Glutamatergic neuron (in vitro differentiated cells): ENCODE measurements at regions not wholly inside any gene's neighbourhood (a gene's known extent, or its start where the extent isn't known, plus 50 kb on each side); places are given as distances from the start of the nearest gene placed in this dataset.

Experiments
- DNase-seq: peaks from one replicate; pipeline ENCODE4 v3.0.0; 2022
- H3K27ac Mint-ChIP-seq: one replicate; pipeline ENCODE4 v1.8.0; 2020; ENCODE audit warnings: mild to moderate bottlenecking, mixed read lengths, inconsistent platforms; ENCODE audit not compliant: unreplicated experiment
- H3K27me3 Mint-ChIP-seq: one replicate; pipeline ENCODE4 v1.8.0; 2020; ENCODE audit warnings: mild to moderate bottlenecking, moderate library complexity, mixed read lengths, inconsistent platforms; ENCODE audit not compliant: unreplicated experiment
- H3K36me3 Mint-ChIP-seq: one replicate; pipeline ENCODE4 v1.8.0; 2020; ENCODE audit warnings: mild to moderate bottlenecking, mixed read lengths, inconsistent platforms; ENCODE audit not compliant: unreplicated experiment
- H3K4me1 Mint-ChIP-seq: one replicate; pipeline ENCODE4 v1.8.0; 2020; ENCODE audit warnings: mild to moderate bottlenecking, low read depth, mixed read lengths, inconsistent platforms; ENCODE audit not compliant: unreplicated experiment
- H3K4me3 Mint-ChIP-seq: one replicate; pipeline ENCODE4 v1.8.0; 2020; ENCODE audit warnings: mild to moderate bottlenecking, mixed read lengths, inconsistent platforms; ENCODE audit not compliant: unreplicated experiment
- H3K9me3 Mint-ChIP-seq: one replicate; pipeline ENCODE4 v1.8.0; 2020; ENCODE audit warnings: mild to moderate bottlenecking, moderate library complexity, mixed read lengths, inconsistent platforms; ENCODE audit not compliant: unreplicated experiment
- TF ChIP-seq, protein P1 (sequence below): fragments of 200-600 bp; sonication (generic); IDR thresholded peaks from one replicate; pipeline ENCODE4 v1.5.0; 2021; ENCODE audit not compliant: partially characterized antibody, unreplicated experiment

GRCh38 chr2:173419506-173419905 lies 64.8 kb downstream of the CDCA7 start:
- no peak overlapping the region for H3K27ac Mint-ChIP-seq
- TF ChIP-seq, protein P1, sequence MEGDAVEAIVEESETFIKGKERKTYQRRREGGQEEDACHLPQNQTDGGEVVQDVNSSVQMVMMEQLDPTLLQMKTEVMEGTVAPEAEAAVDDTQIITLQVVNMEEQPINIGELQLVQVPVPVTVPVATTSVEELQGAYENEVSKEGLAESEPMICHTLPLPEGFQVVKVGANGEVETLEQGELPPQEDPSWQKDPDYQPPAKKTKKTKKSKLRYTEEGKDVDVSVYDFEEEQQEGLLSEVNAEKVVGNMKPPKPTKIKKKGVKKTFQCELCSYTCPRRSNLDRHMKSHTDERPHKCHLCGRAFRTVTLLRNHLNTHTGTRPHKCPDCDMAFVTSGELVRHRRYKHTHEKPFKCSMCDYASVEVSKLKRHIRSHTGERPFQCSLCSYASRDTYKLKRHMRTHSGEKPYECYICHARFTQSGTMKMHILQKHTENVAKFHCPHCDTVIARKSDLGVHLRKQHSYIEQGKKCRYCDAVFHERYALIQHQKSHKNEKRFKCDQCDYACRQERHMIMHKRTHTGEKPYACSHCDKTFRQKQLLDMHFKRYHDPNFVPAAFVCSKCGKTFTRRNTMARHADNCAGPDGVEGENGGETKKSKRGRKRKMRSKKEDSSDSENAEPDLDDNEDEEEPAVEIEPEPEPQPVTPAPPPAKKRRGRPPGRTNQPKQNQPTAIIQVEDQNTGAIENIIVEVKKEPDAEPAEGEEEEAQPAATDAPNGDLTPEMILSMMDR: no peak
- peaks cover 4% of the 10 kb centered on the region for H3K36me3 Mint-ChIP-seq

DNA sequence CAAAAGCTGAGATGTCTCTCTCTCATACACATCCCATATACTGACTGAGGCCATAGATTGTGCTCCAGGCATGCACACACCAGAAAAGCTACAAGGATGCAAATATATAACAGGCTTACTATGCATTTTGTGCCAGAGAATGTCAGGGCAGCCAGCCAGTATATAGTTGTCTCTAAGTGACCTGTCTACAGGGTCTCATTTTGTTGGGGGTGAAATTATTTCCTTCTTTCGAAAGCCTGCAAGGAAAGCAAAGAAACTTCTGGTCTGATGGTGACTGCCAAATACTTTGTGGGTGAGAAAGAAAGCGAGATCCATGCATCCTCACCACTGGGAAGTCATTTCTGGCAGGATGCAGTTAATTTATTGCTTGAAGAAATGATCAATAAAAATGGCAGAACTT lies 70.2 kb downstream of the CDCA7 start:
- DNase-seq: no peak
- H3K27me3 Mint-ChIP-seq: peaks cover 4% of the 10 kb centered on the region
- H3K36me3 Mint-ChIP-seq: peaks cover 4% of the 10 kb centered on the region
- H3K9me3 Mint-ChIP-seq: no peaks in the 10 kb centered on the region
- H3K27ac Mint-ChIP-seq: no peak overlapping the region
- H3K4me1 Mint-ChIP-seq: peaks cover 5% of the 10 kb centered on the region
- TF ChIP-seq, protein P1: no peak
- no peak overlapping the region for H3K4me3 Mint-ChIP-seq

More at GRCh38 chr2:173419506-173419905, 64.8 kb downstream of the CDCA7 start:
- Mint-ChIP-seq H3K27me3 (peaks cover 4% of the 10 kb centered on the region), H3K4me1 (peaks cover 23% of the 10 kb centered on the region), H3K9me3 (no peaks in the 10 kb centered on the region), H3K4me3 (no peak overlapping the region)
- no peak for DNase-seq

GRCh38 chr2:173427887-173428668 lies 73.4 kb downstream of the CDCA7 start:
- Mint-ChIP-seq H3K9me3 (peaks cover 2% of the 10 kb centered on the region), H3K4me3 (no peak overlapping the region)

GRCh38 chr2:173431191-173431590 lies 76.5 kb downstream of the CDCA7 start:
- H3K27ac Mint-ChIP-seq: no peak overlapping the region
- no peaks in the 10 kb centered on the region for H3K27me3 Mint-ChIP-seq
- no peak for DNase-seq
- peaks cover 25% of the 10 kb centered on the region for H3K4me1 Mint-ChIP-seq
- TF ChIP-seq, protein P1: no peak
- no peak overlapping the region for H3K4me3 Mint-ChIP-seq
- no peaks in the 10 kb centered on the region for H3K36me3 Mint-ChIP-seq
- peaks cover 10% of the 10 kb centered on the region for H3K9me3 Mint-ChIP-seq

More at GRCh38 chr2:173427887-173428668, 73.4 kb downstream of the CDCA7 start:
- Mint-ChIP-seq H3K27ac (no peak overlapping the region), H3K27me3 (peaks cover 2% of the 10 kb centered on the region), H3K36me3 (no peaks in the 10 kb centered on the region), H3K4me1 (no peaks in the 10 kb centered on the region)
- TF ChIP-seq, protein P1: no peak
- no peak for DNase-seq

GRCh38 chr2:173432049-173432754 lies 77.5 kb downstream of the CDCA7 start:
- DNase-seq: no peak
- Mint-ChIP-seq H3K36me3 (no peaks in the 10 kb centered on the region), H3K27me3 (no peaks in the 10 kb centered on the region), H3K27ac (no peak overlapping the region), H3K4me3 (no peak overlapping the region), H3K9me3 (peaks cover 10% of the 10 kb centered on the region), H3K4me1 (peaks cover 25% of the 10 kb centered on the region)
- TF ChIP-seq, protein P1: no peak
